DND-41 (cell line): ENCODE measurements at regions not wholly inside any gene's neighbourhood (a gene's known extent, or its start where the extent isn't known, plus 50 kb on each side); places are given as distances from the start of the nearest gene placed in this dataset.

Experiments used
- ATAC-seq: fragments of 200-7000 bp; cut with Tn5 transposase; 3 replicates; pipeline ENCODE4 v1.9.1; 2021; ENCODE audit warnings: low read depth; ENCODE audit not compliant: insufficient read depth
- DNase-seq: peaks from one replicate; pipeline ENCODE4 v3.0.0-alpha.2; 2020
- H2AFZ ChIP-seq: 2 replicates; pipeline ENCODE4 v1.6.0; 2012; ENCODE audit warnings: low read depth, low read length
- H3K27ac ChIP-seq: 2 replicates; pipeline ENCODE4 v1.5.1; 2012; ENCODE audit warnings: low read length, inconsistent platforms
- H3K27me3 ChIP-seq: fragments of 200-600 bp; sonication (generic); 2 replicates; pipeline ENCODE4 v1.6.0; 2012; ENCODE audit warnings: low read length, mild to moderate bottlenecking, inconsistent platforms; ENCODE audit not compliant: insufficient read depth, poor library complexity
- H3K36me3 ChIP-seq: 2 replicates; pipeline ENCODE4 v1.5.1; 2012; ENCODE audit warnings: low read length, inconsistent platforms; ENCODE audit not compliant: insufficient read depth
- H3K4me1 ChIP-seq: 2 replicates; pipeline ENCODE4 v1.5.1; 2012; ENCODE audit warnings: mild to moderate bottlenecking, low read length; ENCODE audit not compliant: insufficient read depth
- H3K4me2 ChIP-seq: 2 replicates; pipeline ENCODE4 v1.6.0; 2012; ENCODE audit warnings: mild to moderate bottlenecking, moderate library complexity, low read length, inconsistent platforms; ENCODE audit not compliant: insufficient read depth
- H3K4me3 ChIP-seq, 2 experiments: fragments of 200-600 bp in 1 of 2; shearing (Covaris generic) in 1 of 2; 2 replicates each; pipeline ENCODE4 v1.5.1; 2012 to 2016; ENCODE audit warnings: inconsistent platforms in 2 of 2, low read length in 2 of 2, mild to moderate bottlenecking in 2 of 2, low read depth in 1 of 2, moderate library complexity in 1 of 2
- H3K79me2 ChIP-seq: 2 replicates; pipeline ENCODE4 v1.6.0; 2012; ENCODE audit warnings: low read length, inconsistent platforms; ENCODE audit not compliant: insufficient read depth
- H3K9ac ChIP-seq: 2 replicates; pipeline ENCODE4 v1.6.0; 2012; ENCODE audit warnings: low read depth, mild to moderate bottlenecking, inconsistent platforms, low read length, moderate library complexity
- H3K9me3 ChIP-seq: 2 replicates; pipeline ENCODE4 v1.5.1; 2012; ENCODE audit warnings: low read length, moderate library complexity, mild to moderate bottlenecking, inconsistent platforms; ENCODE audit not compliant: insufficient read depth, severe bottlenecking
- H4K20me1 ChIP-seq: 2 replicates; pipeline ENCODE4 v1.6.0; 2012; ENCODE audit warnings: low read length; ENCODE audit not compliant: insufficient read depth
- EZH2 ChIP-seq: IDR thresholded peaks from 3 replicates; pipeline ENCODE4 v1.6.1; 2012; ENCODE audit warnings: borderline replicate concordance, low read depth, mild to moderate bottlenecking, moderate library complexity, low read length, inconsistent platforms; ENCODE audit not compliant: severe bottlenecking
- TF ChIP-seq, protein P1 (sequence below): IDR thresholded peaks from 2 replicates; pipeline ENCODE4 v1.5.1; 2012; ENCODE audit warnings: borderline replicate concordance, low read length, moderate library complexity, mild to moderate bottlenecking; ENCODE audit not compliant: poor library complexity, severe bottlenecking; ENCODE audit errors: extremely low read depth

DNA sequence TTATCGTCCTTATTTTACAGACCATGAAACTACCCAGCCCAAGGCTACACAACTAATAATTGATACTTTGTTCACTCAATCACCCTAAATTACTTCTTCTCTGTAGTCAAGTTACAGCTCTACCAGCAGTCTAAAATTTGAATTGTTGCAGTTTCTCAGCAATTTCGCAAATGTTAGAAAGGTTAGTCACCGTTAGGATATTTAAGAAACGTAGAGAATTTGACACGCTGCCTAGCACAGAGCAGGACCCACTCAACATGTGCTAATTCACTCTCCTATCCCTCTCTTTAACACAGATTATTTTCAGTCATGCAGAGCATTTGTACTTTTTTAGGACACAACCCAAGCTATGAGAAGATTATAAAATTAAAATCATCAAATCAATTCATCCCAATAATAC lies 771.1 kb upstream of the LUZP2 start:
- no peak for TF ChIP-seq EZH2
- TF ChIP-seq, protein P1, sequence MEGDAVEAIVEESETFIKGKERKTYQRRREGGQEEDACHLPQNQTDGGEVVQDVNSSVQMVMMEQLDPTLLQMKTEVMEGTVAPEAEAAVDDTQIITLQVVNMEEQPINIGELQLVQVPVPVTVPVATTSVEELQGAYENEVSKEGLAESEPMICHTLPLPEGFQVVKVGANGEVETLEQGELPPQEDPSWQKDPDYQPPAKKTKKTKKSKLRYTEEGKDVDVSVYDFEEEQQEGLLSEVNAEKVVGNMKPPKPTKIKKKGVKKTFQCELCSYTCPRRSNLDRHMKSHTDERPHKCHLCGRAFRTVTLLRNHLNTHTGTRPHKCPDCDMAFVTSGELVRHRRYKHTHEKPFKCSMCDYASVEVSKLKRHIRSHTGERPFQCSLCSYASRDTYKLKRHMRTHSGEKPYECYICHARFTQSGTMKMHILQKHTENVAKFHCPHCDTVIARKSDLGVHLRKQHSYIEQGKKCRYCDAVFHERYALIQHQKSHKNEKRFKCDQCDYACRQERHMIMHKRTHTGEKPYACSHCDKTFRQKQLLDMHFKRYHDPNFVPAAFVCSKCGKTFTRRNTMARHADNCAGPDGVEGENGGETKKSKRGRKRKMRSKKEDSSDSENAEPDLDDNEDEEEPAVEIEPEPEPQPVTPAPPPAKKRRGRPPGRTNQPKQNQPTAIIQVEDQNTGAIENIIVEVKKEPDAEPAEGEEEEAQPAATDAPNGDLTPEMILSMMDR = no peak
- no peak overlapping the region for H3K4me2 ChIP-seq
- no peaks in the 10 kb centered on the region for H3K4me1 ChIP-seq
- H3K36me3 ChIP-seq = peaks cover 9% of the 10 kb centered on the region
- ATAC-seq (no peak), DNase-seq (no peak)
- H3K27me3 ChIP-seq = no peaks in the 10 kb centered on the region
- no peak overlapping the region for H3K9ac ChIP-seq
- no peak overlapping the region for H2AFZ ChIP-seq
- peaks cover 10% of the 10 kb centered on the region for H3K9me3 ChIP-seq
- no peaks in the 10 kb centered on the region for H4K20me1 ChIP-seq
- no peak overlapping the region for H3K27ac ChIP-seq
- peaks cover 13% of the 10 kb centered on the region; the same call in 1 of the 2 replicates for H3K79me2 ChIP-seq
- no peak overlapping the region for H3K4me3 ChIP-seq

DNA sequence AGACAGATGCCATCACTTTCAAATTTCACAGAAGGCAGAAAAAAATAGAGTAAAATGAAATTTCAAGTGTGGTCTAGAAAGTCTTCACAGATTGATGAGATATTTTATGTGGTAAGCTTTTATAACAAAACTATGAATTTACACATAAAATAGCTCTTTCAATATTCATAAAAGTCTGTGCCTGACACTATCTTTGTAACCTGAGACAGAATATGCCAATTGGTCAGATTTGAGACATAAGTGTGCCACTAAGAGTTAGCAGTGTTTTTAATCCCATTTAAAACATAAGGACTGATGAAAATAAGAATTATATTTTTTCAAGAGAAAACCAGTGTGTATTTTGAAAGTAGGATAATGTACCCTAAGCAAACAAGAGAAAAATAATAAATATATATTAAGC lies 769.5 kb upstream of the LUZP2 start:
- ATAC-seq = no peak
- Histone ChIP-seq H3K27me3 (no peaks in the 10 kb centered on the region), H3K9ac (no peak overlapping the region), H3K4me3 (no peak overlapping the region), H3K27ac (no peak overlapping the region), H3K4me2 (no peak overlapping the region), H3K4me1 (no peaks in the 10 kb centered on the region), H4K20me1 (no peaks in the 10 kb centered on the region), H3K9me3 (peaks cover 10% of the 10 kb centered on the region), H3K79me2 (peaks cover 9% of the 10 kb centered on the region; the same call in 1 of the 2 replicates), H3K36me3 (peaks cover 16% of the 10 kb centered on the region), H2AFZ (no peak overlapping the region)
- no peak for DNase-seq
- TF ChIP-seq, protein P1 = no peak
- no peak for TF ChIP-seq EZH2

DNA sequence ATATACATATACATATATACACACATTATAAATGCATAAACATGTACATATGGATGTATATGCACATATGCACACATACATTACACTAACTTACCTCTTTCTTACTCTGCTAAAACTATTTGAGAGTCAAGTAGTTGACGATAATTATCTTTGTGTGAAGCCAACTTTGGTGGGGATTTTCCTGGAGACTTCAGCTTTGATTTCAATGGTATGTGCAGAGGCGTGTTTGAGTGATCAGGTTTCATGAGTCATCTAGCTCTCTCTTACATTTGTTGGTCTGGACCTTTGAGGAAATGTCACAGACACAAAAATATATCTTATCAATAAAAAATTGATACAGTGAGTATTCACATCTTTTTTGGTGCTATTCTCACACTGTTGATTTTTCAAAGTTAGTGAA lies 769.1 kb upstream of the LUZP2 start:
- Histone ChIP-seq H3K9ac (no peak overlapping the region), H3K4me3 (no peak overlapping the region), H3K4me2 (no peak overlapping the region), H3K4me1 (no peaks in the 10 kb centered on the region), H3K27me3 (no peaks in the 10 kb centered on the region), H2AFZ (no peak overlapping the region), H3K27ac (no peak overlapping the region), H3K36me3 (peaks cover 16% of the 10 kb centered on the region), H3K79me2 (peaks cover 6% of the 10 kb centered on the region; the same call in 1 of the 2 replicates), H4K20me1 (no peaks in the 10 kb centered on the region), H3K9me3 (peaks cover 10% of the 10 kb centered on the region)
- no peak for ATAC-seq
- no peak for DNase-seq
- TF ChIP-seq, protein P1 = no peak
- TF ChIP-seq EZH2 = no peak

DNA sequence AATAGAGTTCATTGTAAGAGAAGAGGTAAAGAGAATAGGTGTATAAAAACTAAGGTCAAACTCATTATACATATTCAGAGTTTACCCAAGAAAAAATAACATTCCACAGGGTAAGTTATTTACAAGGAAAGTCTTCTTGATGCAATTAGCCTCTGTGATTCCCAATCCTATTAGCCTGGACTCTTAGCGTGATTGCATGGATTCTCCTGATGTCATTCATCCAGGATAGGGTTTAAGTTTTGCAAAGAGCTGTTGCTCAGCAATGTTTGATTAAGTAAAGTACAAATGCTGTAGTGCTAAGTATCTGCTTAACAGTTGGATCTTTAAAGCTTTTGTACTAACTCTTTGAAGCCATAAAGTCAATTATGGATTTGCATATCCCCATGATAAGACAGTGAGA lies 767.8 kb upstream of the LUZP2 start:
- no peak for ATAC-seq
- Histone ChIP-seq H3K27me3 (no peaks in the 10 kb centered on the region), H2AFZ (no peak overlapping the region), H3K4me1 (no peaks in the 10 kb centered on the region), H3K9ac (no peak overlapping the region), H4K20me1 (no peaks in the 10 kb centered on the region), H3K4me3 (no peak overlapping the region), H3K9me3 (peaks cover 10% of the 10 kb centered on the region), H3K36me3 (peaks cover 16% of the 10 kb centered on the region), H3K27ac (no peak overlapping the region), H3K4me2 (no peak overlapping the region), H3K79me2 (peaks cover 6% of the 10 kb centered on the region; the same call in 1 of the 2 replicates)
- TF ChIP-seq, protein P1 = no peak
- TF ChIP-seq EZH2 = no peak
- DNase-seq = no peak
